ENCODE measurements at regions not wholly inside any gene's neighbourhood (a gene's known extent, or its start where the extent isn't known, plus 50 kb on each side); places are given as distances from the start of the nearest gene placed in this dataset.

- WGBS (ENCODE audit: insufficient coverage): 90% methylated on average over 8 of the region's 16 CpGs
- no peak overlapping the region for H2AFZ ChIP-seq (ENCODE audit: insufficient read depth, low read depth, low read length, poor library complexity, severe bottlenecking)
- no peaks in the 10 kb centered on the region for H4K20me1 ChIP-seq (ENCODE audit: control insufficient read depth, insufficient read depth, low read length, poor library complexity, severe bottlenecking)
- no peaks in the 10 kb centered on the region for H3K9me3 ChIP-seq (ENCODE audit: control extremely low read depth in 1 of 3, control insufficient read depth in 2 of 3, insufficient read depth in 1 of 3, low read length in 2 of 3)
- no peaks in the 10 kb centered on the region for H3K79me2 ChIP-seq (ENCODE audit: control insufficient read depth, insufficient read depth, low read length)
- H3K4me1 Mint-ChIP-seq: no peaks in the 10 kb centered on the region
- no peak overlapping the region for H3K27ac Mint-ChIP-seq
- no peak overlapping the region for H3K4me3 Mint-ChIP-seq
- intact Hi-C loops (cut with micrococcal nuclease): no loop called here
- peaks cover 0 to under 1% (median 0%) of the 10 kb centered on the region in 4 experiments for H3K27me3 ChIP-seq (replicated peaks in 1 of 4; ENCODE audit: control extremely low read depth in 1 of 4, control insufficient read depth in 3 of 4, insufficient read depth in 4 of 4, low read length in 3 of 4)
- no peak for TF ChIP-seq CTCF (IDR thresholded peaks at IDR 0.05)
- no peak for TF ChIP-seq EZH2 (IDR thresholded peaks at IDR 0.05; ENCODE audit: borderline replicate concordance, insufficient read depth, low read depth, low read length, poor library complexity, severe bottlenecking)
- no peak for DNase-seq
- no peaks in the 10 kb centered on the region for H3K36me3 ChIP-seq (replicated peaks in 1 of 2; ENCODE audit: control extremely low read depth in 1 of 2, control insufficient read depth in 1 of 2, extremely low read depth in 1 of 2, insufficient read depth in 2 of 2, low read length in 1 of 2)
- no peaks in the 10 kb centered on the region for H3K4me1 ChIP-seq (ENCODE audit: control insufficient read depth in 2 of 2, insufficient read depth in 2 of 2, low read length in 2 of 2)
- no peak for ATAC-seq (ENCODE audit: low read depth)
- no peak overlapping the region for H3K4me3 ChIP-seq (ENCODE audit: control extremely low read depth in 1 of 5, extremely low read depth in 1 of 5, insufficient read depth in 1 of 5, low read depth in 2 of 5, low read length in 4 of 5)
- no peak overlapping the region for H3K27ac ChIP-seq (ENCODE audit: low read length in 2 of 2)
- POLR2A ChIA-PET: no interaction called here
- H3K9me3 Mint-ChIP-seq (ENCODE audit: insufficient read depth): no peaks in the 10 kb centered on the region
- CTCF ChIA-PET: no interaction called here
- no peak overlapping the region for H3K4me2 ChIP-seq (replicated peaks; ENCODE audit: low read depth, low read length, poor library complexity, severe bottlenecking)
- no peak overlapping the region for H3K9ac ChIP-seq (ENCODE audit: low read length)
- peaks cover 6% of the 10 kb centered on the region for H3K27me3 Mint-ChIP-seq
These were observed 80.1 kb downstream of the ADAMTS15 start for GRCh38 chr11:130528298-130529261.

GRCh38 chr11:130529366-130529765 is 80.9 kb downstream of the ADAMTS15 start:
- Histone ChIP-seq H3K9me3 (ENCODE audit: control extremely low read depth in 1 of 3, control insufficient read depth in 2 of 3, insufficient read depth in 1 of 3, low read length in 2 of 3) (no peaks in the 10 kb centered on the region), H2AFZ (ENCODE audit: insufficient read depth, low read depth, low read length, poor library complexity, severe bottlenecking) (no peak overlapping the region), H3K79me2 (ENCODE audit: control insufficient read depth, insufficient read depth, low read length) (no peaks in the 10 kb centered on the region), H3K27me3 (replicated peaks in 1 of 4; ENCODE audit: control extremely low read depth in 1 of 4, control insufficient read depth in 3 of 4, insufficient read depth in 4 of 4, low read length in 3 of 4) (no peaks in the 10 kb centered on the region), H3K9ac (ENCODE audit: low read length) (no peak overlapping the region), H3K4me2 (replicated peaks; ENCODE audit: low read depth, low read length, poor library complexity, severe bottlenecking) (no peak overlapping the region), H4K20me1 (ENCODE audit: control insufficient read depth, insufficient read depth, low read length, poor library complexity, severe bottlenecking) (no peaks in the 10 kb centered on the region), H3K4me1 (ENCODE audit: control insufficient read depth in 2 of 2, insufficient read depth in 2 of 2, low read length in 2 of 2) (no peaks in the 10 kb centered on the region), H3K36me3 (replicated peaks in 1 of 2; ENCODE audit: control extremely low read depth in 1 of 2, control insufficient read depth in 1 of 2, extremely low read depth in 1 of 2, insufficient read depth in 2 of 2, low read length in 1 of 2) (no peaks in the 10 kb centered on the region), H3K4me3 (ENCODE audit: control extremely low read depth in 1 of 5, extremely low read depth in 1 of 5, insufficient read depth in 1 of 5, low read depth in 2 of 5, low read length in 4 of 5) (no peak overlapping the region), H3K27ac (ENCODE audit: low read length in 2 of 2) (no peak overlapping the region)
- Mint-ChIP-seq H3K27me3 (no peaks in the 10 kb centered on the region), H3K4me3 (no peak overlapping the region), H3K27ac (no peak overlapping the region), H3K4me1 (no peaks in the 10 kb centered on the region), H3K9me3 (ENCODE audit: insufficient read depth) (no peaks in the 10 kb centered on the region)
- WGBS (ENCODE audit: insufficient coverage): 86% methylated on average over 1 of the region's 5 CpGs
- DNase-seq: no peak
- POLR2A ChIA-PET: no interaction called here
- CTCF ChIA-PET: no interaction called here
- ATAC-seq (ENCODE audit: low read depth): no peak
- no peak for TF ChIP-seq EZH2 (IDR thresholded peaks at IDR 0.05; ENCODE audit: borderline replicate concordance, insufficient read depth, low read depth, low read length, poor library complexity, severe bottlenecking)
- TF ChIP-seq CTCF (IDR thresholded peaks at IDR 0.05): no peak
- intact Hi-C loops (cut with micrococcal nuclease): no loop called here

Measured in B cell (primary cell).